Midbrain (tissue), 1 donor: ENCODE measurements at regions not wholly inside any gene's neighbourhood (a gene's known extent, or its start where the extent isn't known, plus 50 kb on each side); places are given as distances from the start of the nearest gene placed in this dataset.
"Not testable (repeated sequence)": the region's sequence is repeated elsewhere in the genome, so short reads cannot be mapped to it uniquely, and the experiment has no call there.

Source experiments
- DNase-seq: peaks from one replicate; lab custom pipeline; 2025; lab: John Stamatoyannopoulos, UW

DNA sequence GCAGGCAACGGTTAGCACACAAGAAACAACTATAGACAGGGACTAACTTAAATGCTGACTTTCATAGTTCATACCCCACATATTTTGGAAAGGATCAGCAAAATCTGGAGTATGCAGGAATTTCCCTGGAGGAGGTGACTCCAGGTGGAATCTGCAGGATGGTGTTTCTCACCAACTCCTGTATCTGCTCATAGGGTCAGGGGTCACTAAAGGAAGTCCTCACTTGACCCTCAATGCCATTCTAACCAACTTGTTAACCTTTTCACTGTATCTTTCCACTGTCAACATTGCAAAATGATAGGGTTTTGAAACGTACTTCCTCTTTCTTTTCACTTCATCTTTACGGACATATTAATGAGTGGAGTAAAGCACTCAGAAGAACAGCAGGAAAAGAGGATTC, 207.0 kb upstream of the CXCR4 start:
- no peak for DNase-seq

- DNase-seq, result no peak
Observed at GRCh38 chr2:136323935-136324334, 206.0 kb upstream of the CXCR4 start.

DNA sequence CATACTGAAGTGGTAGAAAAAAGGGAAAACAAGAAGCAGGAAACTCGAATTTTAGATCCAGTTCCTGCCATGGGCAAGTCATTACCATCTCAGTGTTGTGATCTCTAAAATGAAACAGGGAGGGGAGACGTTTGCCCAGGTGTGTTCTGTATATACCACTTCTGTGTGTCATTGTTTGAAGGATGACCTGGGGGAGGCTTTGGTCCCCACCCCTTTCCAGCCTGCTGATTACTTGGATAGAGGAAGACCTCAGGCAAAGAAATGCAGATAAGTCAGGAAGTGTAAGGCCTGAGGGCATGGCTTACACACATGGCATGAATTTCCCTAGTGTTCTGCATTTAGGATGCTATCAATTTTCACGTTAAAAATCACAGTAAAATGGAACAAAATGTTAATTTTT, 205.2 kb upstream of the CXCR4 start:
- DNase-seq, result no peak

- DNase-seq, result no peak
Observed at GRCh38 chr2:136322428-136322827, 204.5 kb upstream of the CXCR4 start.

DNA sequence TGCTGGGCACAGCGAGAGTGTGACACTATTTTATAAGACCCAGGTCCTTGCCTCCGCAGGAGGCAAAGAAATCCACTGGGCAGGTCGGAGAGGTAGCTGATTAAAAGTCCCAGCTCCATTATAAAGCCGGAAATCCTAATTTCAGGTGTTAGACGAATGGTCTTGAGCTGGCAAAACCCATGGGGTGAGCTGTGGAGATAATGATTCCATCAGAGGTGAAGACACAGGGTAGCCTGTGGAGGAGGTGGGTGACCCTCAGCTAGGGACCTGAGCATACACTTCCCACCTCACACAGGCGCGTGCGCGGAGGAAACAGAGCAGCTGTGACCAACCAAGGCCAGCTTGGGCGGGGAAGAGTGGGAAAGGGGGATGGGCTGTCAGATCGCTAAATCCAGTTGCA, 201.7 kb upstream of the CXCR4 start:
- DNase-seq, result no peak

DNA sequence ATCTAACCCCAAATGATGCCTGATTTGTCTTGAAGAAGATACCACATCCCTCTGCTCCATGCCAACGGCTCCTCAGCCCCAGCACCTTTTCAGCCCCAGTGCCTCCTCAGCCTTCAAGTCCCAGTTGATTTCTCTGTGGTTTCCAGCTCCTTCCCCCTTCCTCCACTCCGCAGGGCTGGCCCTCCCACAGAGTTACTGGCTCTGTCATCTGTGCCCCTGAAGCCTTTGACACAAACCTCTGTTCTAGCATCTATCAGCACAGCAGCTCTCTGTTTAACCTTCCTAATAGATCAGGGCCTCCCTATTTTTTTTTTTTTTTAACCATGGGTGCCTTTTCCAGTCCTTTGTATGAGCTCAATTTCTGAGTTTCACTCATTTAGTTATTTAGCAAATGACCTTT, 201.3 kb upstream of the CXCR4 start:
- no peak for DNase-seq

DNA sequence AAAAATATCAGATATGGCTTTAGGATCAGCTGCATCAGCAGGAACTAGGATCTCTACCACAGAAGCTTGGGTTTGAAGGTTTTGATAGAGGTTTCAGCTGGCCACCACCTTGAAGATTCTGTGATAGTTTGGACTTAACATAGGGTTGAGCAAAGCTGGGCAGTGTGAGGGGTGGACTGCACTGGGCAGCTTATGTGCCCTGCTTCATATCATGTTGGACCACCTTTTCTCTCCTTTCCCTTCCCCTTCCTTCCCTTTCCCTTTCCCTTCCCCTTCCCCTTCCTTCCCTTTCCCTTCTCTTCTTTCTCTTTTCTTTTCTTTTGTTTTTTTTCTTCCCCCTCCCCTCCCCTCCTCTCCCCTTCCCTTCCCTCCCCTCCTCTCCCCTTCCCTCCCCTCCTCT, 196.3 kb upstream of the CXCR4 start:
- no peak for DNase-seq

- DNase-seq, result not testable (repeated sequence)
Observed at GRCh38 chr2:136312568-136312967, 194.6 kb upstream of the CXCR4 start.

DNA sequence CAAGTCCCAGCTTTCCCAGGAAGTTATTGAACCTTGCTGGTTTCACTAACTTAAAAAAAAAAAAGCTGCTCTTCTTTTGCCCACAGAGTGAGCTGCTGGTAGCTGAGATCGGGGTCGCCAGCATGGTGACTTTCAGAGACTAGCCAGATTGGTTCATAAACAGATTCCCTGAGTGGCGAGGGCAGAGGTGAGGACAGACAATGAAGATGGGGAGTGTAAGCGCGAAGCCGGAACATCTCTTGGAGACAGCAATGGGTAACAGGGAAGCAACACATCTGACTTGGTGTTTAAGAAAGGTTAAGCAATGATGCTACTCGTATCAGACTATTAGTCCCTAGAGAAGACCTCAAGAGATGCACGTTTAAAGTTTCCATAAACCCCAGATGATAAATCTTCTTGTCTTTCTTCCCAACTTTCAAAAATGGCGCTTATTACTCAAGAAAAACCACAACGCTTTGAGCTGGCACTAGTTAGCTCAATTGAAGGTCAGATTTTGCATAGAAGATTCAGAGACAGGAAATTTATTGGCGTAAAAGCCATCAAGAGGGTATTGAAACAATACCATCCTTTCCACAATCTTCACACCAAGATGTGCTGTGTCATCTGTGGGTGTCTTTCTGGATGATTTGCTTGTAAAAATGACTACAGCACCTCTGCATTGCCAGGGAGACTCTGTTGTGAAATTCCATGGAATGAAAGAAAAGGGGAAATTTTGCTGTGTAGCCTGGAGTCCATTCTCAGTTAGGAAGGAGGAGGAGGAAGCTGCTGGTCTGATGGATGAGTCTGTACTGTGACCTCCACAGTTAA, 193.1 kb upstream of the CXCR4 start:
- DNase-seq, result no peak

GRCh38 chr2:136310005-136310495, 192.1 kb upstream of the CXCR4 start:
- DNase-seq, result no peak

- DNase-seq, result no peak
Observed at GRCh38 chr2:136308611-136309010, 190.7 kb upstream of the CXCR4 start.

- DNase-seq, result no peak
Observed at GRCh38 chr2:136306836-136307235, 188.9 kb upstream of the CXCR4 start.

GRCh38 chr2:136305517-136306192, 187.7 kb upstream of the CXCR4 start:
- no peak for DNase-seq

DNA sequence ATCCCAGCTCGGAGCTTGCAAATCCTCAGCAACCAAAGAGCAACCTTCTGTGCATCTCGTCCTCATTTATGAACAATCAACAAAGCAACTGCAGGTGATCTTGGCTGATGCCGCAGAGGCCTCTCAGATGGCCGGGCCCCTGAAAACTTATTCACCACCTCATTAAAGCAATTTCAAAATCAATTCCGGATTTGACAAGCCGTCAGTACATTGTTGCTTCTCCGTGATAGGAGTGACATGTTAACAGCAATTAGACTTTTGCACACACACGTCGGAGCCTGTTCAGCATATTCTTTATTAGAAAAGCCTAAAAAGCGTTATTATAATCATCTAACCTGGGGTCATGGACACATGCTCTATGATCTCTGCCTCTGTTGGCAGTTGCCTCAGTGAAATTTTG, 183.1 kb upstream of the CXCR4 start:
- no peak for DNase-seq

DNA sequence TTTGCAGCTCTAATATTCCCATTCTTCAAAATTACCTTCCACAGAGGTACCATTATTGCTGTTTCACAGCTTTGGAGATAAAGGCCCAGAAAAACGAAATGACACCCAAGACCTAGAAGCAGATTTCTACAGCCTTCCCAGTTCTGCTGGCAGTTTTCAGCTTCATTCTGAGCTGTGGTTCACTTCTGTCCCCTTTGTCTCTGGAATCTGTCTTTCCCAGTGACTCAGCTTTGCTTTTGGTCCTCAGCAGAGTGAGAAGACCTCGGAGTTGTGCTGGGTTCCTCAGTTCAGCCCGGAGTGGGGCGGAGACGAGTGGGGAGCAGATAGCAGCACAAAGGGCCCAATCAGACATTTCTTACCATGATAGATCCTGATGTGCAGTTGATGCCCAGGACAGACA, 180.7 kb upstream of the CXCR4 start:
- no peak for DNase-seq

GRCh38 chr2:136297994-136298393, 180.0 kb upstream of the CXCR4 start:
- DNase-seq, result no peak

GRCh38 chr2:136297312-136297711, 179.4 kb upstream of the CXCR4 start:
- DNase-seq, result no peak

DNA sequence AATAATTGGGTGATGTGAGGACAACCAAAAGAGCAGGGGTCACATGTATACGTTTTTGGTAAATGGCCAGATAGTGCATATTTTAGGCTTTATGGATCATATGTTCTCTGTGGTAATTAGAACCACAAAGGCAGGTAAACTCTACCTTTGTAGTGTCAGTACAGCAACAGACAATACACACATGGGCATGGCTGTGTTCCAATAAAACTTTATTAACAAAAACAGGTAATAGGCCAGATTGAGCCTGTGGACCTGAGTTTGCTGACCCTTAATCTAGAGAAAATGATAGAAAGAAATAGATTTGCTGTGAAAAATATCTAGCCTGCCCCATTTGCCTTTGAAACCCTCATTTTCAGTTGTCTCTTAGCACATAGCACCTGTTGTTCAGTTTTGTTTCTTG, 177.2 kb upstream of the CXCR4 start:
- DNase-seq, result no peak

DNA sequence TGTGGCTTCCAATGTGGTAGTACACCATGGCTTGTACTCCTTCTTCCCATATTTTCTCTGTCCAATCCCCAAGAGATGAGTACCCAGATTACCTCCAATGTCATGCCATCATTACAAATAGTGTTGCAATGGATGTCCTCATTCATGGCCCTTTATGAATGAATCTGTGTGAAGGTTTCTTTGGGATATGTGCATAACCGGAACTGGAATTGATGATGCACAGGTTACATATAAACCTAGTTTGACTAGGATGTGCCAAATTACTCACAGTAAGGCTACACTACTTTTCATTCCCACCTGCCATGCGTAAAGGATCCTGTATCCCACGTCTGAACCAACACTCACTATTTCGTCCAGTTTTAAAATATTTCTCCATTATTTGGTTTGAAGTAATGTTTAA, 173.9 kb upstream of the CXCR4 start:
- DNase-seq, result no peak

GRCh38 chr2:136290326-136290725, 172.4 kb upstream of the CXCR4 start:
- no peak for DNase-seq

GRCh38 chr2:136288249-136288648, 170.3 kb upstream of the CXCR4 start:
- no peak for DNase-seq

- no peak for DNase-seq
Observed at GRCh38 chr2:136286423-136286822, 168.5 kb upstream of the CXCR4 start.
